ENCODE measurements at regions not wholly inside any gene's neighbourhood (a gene's known extent, or its start where the extent isn't known, plus 50 kb on each side); places are given as distances from the start of the nearest gene placed in this dataset.

DNA sequence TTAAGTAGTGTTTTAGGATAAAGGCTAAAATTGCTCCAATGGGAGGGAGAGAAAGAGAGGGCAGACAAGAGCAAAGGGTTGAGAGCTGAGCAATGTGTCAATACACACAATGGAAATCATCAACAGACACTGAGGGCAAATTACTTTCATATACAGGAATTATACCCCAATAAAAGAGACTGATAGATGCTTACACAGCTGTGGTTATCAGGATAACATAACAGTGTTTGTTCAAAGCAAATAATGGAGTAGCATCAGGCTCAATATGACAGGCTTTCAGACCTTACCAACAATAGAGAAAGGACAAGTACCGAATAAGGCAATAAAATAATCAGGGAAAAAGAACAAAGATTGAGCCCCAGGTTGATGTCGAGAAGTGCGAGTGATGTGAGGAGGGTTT, 53.4 kb upstream of the DIO2 start:
- DNase-seq (no peak), ATAC-seq (no peak)
- POLR2A ChIA-PET (ENCODE audit: unreplicated experiment) = no interaction called here
- Histone ChIP-seq H3K4me1 (ENCODE audit: insufficient read depth, low read length) (peaks cover 6% of the 10 kb centered on the region; the same call in 1 of the 2 replicates), H3K27ac (ENCODE audit: low read length) (no peak overlapping the region), H4K20me1 (ENCODE audit: low read length) (no peaks in the 10 kb centered on the region), H3K9me2 (replicated peaks; ENCODE audit: low read length) (no peaks in the 10 kb centered on the region), H3F3A (ENCODE audit: low read length, unreplicated experiment) (no peaks in the 10 kb centered on the region), H3K27me3 (ENCODE audit: low read length) (no peaks in the 10 kb centered on the region), H3K79me2 (ENCODE audit: low read length) (no peaks in the 10 kb centered on the region), H3K9ac (ENCODE audit: low read length) (no peak overlapping the region), H3K4me3 (ENCODE audit: low read length) (no peak overlapping the region), H3K9me3 (ENCODE audit: low read length) (no peaks in the 10 kb centered on the region), H3K4me2 (ENCODE audit: low read length) (no peak overlapping the region), H3K36me3 (ENCODE audit: low read depth, low read length) (no peaks in the 10 kb centered on the region), H2AFZ (ENCODE audit: low read length) (no peak overlapping the region)
- intact Hi-C loops (cut with micrococcal nuclease) = no loop called here
- BruUV-seq (replicated peaks) = no TSS peak
- CTCF ChIA-PET = no interaction called here
- no peak for TF ChIP-seq EZH2 (IDR thresholded peaks at IDR 0.05; ENCODE audit: low read length, unreplicated experiment)
- TF ChIP-seq, protein P1, sequence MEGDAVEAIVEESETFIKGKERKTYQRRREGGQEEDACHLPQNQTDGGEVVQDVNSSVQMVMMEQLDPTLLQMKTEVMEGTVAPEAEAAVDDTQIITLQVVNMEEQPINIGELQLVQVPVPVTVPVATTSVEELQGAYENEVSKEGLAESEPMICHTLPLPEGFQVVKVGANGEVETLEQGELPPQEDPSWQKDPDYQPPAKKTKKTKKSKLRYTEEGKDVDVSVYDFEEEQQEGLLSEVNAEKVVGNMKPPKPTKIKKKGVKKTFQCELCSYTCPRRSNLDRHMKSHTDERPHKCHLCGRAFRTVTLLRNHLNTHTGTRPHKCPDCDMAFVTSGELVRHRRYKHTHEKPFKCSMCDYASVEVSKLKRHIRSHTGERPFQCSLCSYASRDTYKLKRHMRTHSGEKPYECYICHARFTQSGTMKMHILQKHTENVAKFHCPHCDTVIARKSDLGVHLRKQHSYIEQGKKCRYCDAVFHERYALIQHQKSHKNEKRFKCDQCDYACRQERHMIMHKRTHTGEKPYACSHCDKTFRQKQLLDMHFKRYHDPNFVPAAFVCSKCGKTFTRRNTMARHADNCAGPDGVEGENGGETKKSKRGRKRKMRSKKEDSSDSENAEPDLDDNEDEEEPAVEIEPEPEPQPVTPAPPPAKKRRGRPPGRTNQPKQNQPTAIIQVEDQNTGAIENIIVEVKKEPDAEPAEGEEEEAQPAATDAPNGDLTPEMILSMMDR (conservative IDR thresholded peaks at IDR 0.05; ENCODE audit: low read depth, low read length) = no peak
- TF ChIP-seq EZH2phosphoT487 (IDR thresholded peaks at IDR 0.05; ENCODE audit: borderline replicate concordance, low read length) = no peak
